GM21526 (cell line): ENCODE measurements at regions not wholly inside any gene's neighbourhood (a gene's known extent, or its start where the extent isn't known, plus 50 kb on each side); places are given as distances from the start of the nearest gene placed in this dataset.
"Not testable (repeated sequence)": the region's sequence is repeated elsewhere in the genome, so short reads cannot be mapped to it uniquely, and the experiment has no call there.

Experiments
- ATAC-seq: cut with Tn5 transposase; IDR thresholded peaks from one replicate; pipeline ENCODE4 v1.9.1; 2021; ENCODE audit warnings: moderate library complexity; ENCODE audit not compliant: unreplicated experiment, low FRiP score

DNA sequence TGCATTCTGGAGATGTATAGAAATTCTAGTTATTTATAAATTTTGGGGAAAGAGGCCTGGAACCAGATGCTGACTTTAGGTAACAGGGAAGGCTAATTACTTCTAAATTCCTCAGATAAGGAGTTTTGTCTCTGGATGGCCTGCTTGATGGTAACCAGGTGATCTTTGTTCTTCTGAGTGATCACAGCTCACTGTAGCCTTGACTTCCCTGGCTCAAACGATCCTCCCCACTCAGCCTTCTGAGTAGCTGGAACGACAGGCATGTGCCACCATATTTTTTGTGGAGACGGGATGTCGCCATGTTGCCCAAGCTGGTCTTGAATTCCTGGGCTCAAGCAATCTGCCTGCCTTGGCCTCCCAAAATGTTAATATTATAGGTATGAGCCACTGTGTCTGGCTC lies 54.4 kb upstream of the MSH6 start:
- no peak for ATAC-seq

DNA sequence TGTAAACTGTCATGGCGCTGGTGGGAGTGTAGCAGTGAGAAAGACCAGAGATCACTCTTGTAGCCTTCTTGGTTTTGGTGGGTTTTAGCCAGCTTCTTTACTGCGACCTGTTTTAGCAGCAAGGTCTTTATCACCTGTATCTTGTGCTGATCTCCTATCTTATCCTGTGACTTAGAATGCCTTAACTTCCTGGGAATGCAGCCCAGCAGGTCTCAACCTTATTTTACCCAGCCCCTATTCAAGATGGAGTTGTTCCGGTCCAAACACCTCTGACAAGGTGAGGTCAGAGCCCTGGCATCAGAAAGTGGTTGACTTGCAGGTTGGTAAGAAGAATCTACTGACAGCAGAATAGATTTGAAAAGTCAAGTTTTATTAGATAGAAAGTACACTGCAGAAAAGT lies 55.0 kb upstream of the MSH6 start:
- ATAC-seq = no peak

DNA sequence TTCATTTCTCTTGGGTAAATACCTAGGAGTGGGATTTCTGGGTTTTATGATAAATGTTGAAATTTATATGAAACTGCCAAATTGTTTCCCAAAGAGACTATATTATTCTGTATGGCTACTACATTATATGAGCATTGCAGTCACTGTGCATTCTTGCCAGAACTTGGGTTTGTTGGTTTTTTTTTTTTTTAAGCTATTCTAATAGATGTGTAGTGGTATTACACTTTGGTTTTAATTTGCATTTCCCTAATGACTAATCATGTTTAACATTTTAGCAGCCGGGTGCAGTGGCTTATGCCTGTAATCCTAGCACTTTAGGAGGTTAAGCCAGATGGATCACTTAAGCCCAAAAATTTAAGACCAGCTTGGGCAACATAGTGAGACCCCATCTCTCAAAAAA lies 56.0 kb upstream of the MSH6 start:
- ATAC-seq = not testable (repeated sequence)

DNA sequence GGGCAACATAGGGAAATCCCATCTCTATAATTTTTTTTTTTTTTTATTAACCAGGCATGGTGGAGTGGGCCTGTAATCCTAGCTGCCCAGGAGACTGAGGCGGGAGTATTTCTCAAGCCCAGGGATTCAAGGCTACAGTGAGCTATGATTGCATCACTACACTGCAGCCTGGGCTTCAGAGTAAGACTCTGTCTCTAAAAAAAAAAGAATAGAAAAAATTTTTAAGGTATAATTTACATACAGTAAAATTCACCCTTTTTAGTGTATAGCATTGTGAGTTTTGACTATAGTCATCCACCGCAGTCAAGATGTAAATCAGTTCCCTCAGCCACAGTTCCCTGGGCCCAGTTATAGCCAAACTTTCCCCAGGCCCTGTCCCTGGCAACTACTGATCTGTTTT lies 57.1 kb upstream of the MSH6 start:
- ATAC-seq = no peak

DNA sequence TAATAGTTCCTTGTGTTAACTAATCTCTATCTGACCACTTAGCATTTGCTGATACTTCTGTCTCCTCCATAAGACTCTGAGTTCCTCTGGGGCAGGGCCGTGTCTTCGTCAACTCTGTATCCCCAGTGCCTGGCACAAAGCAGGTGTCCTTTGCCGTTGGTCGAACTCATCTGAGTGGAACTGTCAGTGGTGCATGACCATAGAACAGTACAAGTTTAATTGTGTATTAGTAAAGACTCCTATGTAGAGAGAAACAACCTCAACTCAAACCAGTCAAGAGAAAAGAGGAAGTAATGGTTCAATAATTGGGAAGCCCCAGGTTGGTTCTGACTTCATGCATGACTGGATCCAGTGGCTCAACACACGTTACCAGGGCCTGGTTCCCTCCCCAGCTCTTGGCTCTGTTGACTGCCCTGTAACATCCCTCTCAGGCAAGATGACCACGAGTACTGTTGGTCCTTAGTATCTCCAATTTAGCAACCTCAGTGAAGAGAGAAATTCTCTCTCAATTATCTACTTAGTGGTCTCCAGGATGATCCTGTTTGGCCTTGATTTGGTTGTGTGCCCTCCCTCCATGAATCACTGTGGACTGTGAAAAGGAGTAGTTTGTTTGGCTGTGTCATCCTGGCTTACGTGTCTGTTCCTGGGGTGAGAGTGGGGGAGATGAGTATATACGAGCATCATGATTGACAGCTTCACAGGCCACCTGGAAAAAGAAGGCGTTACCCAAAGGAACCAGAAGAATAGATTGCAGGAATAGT lies 58.5 kb upstream of the MSH6 start:
- peak; percentile 84 for ATAC-seq

DNA sequence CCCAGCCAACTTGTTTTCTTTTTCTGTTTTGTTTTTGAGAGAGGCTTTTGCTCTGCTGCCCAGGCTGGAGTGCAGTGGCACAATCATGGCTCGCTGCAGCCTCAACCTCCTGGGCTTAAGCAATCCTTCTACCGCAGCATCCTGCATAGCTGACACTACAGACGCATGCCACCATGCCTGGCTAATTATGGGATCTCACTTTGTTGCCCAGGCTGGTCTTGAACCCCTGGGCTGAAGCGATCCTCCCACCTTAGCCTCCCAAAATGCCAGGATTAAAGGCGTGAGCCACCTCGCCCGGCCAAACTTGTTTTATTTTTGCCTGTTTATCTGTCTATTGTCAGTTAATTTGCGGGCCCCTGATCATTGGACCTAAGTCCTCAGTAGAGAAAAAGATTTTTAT lies 61.6 kb upstream of the MSH6 start:
- ATAC-seq = no peak

DNA sequence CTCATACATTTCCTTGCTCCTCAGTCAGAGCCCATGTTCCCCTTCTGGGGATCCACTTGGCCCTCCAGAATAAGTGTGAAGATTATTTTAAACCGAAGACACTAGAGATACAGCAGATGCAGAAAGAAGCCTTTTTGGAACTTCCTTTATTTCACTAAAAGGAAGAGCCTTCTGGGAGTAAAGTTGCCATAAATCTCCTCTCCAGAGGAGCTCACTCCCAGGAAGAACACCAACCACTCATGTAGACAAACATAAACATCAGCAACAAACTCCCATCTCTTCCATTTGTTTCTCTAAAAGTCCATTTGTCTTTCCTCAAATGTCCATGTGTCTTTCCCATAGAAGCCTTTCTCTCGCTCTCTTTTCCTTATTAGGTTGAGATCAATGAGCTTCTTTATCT lies 62.4 kb upstream of the MSH6 start:
- ATAC-seq = no peak

DNA sequence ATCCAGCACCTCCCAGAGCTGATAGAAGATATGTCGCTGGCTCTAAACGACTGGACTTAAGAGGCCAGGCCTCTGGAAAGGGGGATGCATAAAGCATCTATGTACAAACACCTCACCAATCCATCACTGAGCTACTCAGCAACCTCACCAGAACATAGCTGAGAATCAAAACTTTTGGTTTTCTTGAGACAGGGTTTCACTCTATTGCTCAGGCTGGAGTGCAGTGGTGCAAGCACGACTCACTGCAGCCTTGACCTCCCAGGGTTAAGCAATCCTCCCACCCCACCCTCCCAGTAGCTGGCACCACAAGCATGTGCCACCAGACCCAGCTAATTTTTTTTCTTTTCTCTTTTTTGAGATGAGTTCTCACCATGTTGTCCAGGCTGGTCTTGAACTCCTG lies 62.9 kb upstream of the MSH6 start:
- ATAC-seq = no peak

DNA sequence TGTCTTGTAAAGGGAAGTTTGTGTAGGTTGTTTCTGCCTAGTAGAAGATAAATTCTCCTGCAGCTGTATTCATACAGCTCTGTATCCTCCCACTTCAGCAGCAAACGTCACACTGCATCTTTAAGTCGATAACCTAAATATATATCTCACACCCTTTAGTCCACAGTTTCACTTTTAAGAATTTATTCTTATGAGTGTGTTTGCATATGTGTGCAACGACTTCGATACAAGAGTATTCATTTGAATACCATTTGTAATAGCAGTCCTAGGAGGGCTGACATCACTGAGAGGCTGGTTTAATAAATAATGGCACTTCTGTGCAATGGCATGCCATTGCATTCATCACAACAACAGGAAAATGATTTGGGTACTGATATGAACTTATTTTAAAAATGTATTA lies 63.8 kb upstream of the MSH6 start:
- ATAC-seq = peak; percentile 70

DNA sequence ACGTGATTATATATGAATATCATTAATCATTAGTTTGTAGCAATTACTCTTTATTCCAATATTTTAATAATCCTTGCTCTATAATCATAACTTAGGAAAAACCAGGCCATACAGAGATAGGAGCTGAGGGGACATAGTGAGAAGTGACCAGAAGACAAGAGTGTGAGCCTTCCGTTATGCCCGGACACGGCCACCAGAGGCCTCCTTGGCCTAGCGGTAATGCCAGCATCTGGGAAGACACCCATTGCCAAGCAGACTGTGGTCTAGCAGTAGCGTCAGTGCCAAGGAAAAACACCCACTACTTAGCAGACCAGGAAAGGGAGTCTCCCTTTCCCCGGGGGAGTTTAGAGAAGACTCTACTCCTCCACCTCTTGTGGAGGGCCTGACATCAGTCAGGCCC lies 66.6 kb upstream of the MSH6 start:
- not testable (repeated sequence) for ATAC-seq

DNA sequence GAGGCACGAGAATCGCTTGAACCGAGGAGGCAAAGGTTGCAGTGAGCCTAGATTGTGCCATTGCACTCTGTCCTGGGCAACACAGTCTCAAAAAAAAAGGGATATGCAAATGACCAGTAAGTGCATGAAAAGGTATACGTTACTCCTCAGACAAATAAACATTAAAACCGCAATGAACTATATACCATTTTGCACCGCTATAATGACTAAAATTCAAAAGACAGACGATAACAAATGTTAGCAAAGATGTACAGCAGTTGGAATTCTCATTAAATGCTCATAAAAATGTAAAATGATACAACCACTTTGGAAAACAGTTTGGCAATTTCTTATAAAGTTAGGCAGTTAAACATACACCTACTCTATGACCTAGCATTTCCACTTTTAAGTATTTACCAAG lies 67.4 kb upstream of the MSH6 start:
- no peak for ATAC-seq

DNA sequence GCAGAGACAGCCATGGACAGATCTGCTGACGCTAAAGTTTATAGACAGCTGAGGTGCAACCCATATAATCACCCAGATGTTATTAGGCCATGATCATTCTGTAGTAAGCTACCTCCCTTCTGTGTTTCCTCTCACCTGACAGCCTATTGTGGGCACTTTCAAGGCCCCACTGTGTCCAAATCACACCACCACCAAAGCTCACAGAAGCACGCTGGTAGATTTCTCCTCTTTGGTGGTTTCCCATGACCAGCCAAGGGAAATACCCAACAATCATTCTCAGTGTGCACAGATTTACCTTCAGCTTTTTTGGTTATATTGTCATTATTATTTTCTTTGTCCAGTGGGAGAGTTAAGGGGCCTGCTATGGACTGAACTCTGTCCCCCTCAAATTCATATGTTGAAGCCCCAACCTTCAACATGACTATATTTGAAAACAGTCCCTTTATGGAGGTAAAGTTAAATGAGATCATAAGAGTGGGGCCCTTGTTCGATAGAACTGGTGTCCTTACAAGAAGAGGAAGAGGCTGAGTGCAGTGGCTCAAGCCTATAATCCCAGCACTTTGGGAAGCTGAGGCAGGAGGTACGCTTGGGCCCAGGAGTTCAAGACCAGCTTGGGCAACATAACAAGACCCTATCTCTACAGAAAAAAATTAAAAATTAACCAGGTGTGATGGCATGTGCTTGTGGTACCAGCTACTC lies 74.0 kb upstream of the MSH6 start:
- ATAC-seq = no peak

DNA sequence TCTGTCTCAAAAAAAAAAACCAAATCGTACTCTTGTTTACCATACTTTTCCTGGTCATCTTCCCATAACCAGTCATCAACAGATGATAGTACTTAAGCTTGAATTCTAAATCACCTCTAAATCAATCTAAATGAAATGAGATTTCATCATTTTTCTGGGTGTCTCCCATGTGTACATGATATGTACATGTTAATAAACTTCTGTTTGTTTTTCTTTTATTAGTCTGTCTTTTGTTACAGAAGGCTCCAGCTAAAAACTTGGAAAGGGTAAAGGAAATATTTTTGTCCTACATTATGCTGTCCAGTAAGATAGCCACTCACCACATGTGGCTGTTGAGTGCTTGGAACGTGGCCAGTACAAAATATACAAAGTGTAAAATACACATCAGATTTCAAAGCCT lies 78.7 kb upstream of the MSH6 start:
- ATAC-seq = no peak

DNA sequence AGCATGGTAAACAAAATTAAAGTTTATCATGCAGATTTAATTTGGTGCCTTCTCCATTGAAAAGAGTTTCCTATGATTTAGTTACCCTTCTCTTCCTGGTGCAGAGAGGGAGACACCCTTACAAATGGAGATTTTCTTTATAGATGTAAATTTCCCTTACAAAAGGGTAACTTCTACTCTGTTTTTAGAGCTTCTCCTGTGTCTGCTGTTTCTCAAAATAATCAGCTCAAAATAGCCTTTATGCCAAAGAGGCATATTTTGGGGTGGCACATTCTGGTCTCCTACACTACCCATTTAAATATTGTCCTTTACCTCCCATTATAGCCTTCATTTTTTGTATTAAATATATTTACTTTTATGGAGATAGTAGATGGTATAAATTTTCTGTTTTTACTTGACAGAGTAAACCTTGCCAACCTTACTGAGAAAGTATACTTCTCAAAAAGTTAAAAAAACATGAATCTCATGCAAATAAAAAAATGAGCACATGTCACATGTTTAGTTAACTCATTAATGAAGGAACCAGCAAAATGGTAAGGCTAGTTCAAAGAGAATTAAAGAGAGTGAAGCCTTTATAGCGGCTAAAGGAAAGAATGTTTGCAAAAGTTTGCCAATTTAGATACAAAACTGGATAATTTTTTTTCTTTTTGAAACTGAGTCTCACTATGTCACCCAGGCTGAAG lies 83.3 kb upstream of the MSH6 start:
- no peak for ATAC-seq

DNA sequence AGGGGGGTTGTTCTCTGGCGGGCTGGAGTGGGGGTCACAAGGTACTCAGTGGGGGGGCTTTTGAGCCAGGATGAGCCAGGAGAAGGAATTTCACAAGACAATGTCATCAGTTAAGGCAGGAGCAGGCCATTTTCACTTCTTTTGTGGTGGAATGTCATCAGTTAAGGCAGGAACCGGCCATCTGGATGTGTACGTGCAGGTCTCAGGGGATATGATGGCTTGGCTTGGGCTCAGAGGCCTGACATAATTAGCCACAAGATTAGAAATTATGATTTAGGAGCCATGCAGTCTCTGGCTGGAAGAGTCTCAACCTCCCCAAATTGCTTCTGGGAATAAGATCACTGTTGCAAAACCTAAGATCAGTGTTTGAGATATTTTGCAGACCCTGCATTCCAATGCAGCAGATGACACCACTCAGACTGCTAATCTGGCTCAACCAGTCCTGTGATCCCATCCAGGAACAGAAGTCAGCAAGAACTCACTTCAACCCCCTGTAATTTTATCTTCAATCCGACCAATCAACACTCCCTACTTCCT lies 84.4 kb upstream of the MSH6 start:
- not testable (repeated sequence) for ATAC-seq

DNA sequence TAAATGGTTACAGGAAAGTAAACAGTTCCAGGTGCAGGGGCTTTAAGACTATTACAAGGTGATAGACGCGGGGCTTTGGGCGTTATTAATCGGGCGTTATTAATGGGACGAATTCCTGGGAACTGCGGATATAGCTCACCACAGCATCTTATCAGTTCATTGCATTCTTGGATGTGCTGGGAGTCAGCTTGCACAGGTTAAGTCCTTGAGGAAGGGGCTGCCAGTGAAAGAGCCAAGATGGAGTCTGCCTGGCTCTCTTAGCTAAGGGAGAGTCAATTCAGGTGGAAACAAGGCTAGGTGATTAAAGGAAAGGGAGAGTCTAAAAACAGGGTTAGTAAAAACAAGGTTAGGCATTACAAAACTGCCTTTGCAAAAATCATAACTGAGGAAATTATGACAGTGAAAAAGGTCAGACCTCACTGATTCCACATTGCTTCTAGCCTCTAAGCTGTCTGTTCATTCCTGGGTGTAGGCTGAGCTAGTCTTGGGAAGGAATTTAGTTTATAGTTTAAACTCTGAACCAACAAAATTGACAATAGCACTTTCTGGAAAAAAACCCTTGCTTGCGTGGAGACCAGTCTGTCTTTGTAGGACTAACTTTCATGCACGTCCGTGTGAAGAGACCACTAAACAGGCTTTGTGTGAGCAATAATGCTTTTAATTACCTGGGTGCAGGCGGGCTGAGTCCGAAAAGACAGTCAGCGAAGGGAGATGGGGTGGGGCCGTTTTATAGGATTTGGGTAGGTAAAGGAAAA lies 85.1 kb upstream of the MSH6 start:
- not testable (repeated sequence) for ATAC-seq

DNA sequence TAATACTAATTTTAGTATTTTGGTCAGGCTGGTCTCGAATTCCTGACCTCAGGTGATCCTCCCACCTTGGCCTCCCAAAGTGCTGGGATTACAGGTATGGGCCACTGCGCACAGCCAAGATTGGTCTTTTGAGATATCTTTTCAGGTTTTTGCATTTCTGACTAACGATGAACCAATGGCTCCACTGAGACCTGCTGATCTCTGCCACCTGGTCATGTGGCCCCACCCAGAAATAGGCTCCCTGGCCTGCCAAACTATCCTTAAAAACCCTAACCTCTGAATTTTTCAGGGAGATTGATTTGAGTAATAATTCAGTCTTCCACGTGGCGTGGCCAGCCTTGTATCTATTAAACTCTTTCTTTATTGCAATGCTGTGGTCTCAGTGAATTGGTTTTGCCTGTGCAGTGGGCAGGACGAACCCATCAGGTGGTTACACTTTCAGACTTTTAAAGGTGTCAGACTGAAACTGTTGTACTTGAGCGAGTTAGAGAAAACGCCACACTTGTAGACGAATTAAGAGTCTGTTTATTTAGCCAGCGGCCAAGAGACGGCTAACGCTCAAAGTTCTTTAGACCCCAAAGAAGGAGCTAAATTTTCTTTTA lies 85.8 kb upstream of the MSH6 start:
- peak; percentile 78 for ATAC-seq

DNA sequence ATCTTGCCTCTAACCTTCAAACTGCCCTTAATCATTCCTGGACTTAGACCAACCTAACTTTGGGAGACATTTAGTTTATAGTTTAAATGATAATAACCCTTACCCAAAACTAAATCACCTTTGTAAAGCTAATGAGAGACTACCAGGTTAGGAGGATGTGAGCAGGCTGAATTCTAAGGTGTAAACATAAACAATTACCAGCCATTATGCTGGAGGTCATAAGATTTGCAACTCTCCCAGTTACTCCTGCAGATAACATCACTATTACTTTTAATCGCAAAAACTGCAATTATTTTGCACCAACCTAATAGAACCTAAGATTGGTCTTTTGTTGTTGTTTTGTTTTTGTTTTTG lies 86.5 kb upstream of the MSH6 start:
- no peak for ATAC-seq

DNA sequence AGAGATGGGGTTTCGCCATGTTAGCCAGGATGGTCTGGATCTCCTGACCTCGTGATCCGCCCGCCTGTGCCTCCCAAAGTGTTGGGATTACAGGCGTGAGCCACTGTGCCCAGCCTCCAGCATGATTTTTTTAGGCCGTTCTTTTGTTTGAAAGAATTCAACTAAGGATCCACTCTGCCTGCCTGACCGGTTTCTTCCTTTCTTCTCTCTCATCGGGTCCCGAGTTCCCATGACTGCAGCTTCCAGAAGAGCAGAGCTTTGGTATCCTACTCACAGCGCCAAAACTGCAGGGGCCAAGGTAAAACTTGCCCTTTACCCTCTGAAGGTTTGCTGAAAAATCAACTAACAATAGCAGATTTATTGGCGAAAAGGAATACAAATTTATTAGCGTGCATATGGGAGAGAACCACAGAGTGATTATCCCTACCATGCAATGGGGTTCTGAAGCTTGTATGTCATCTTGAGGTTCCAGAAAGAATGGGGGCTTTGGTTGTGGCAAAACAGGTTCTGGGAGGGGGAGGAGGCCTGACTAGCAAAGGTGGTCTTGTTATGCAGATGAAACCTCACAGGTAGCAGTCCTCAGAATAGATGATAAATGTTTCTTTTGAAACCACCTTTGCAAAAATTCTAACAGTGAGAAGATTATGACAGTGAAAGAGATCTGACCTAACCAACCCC lies 87.0 kb upstream of the MSH6 start:
- ATAC-seq = no peak

DNA sequence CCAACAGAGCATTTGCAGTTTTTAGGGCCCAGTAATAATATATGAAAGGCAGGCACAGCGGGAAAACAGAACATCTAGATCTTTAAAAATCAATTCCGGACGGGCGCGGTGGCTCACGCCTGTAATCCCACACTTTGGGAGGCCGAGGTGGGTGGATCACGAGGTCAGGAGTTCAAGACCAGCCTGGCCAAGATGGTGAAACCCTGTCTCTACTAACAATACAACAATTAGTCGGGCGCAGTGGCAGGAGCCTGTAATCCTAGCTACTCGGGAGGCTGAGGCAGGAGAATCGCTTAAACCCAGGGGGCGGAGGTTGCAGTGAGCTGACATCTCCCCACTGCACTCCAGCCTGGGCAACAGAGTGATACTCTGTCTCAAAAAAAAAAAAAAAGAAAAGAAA lies 88.5 kb upstream of the MSH6 start:
- ATAC-seq = not testable (repeated sequence)
